ENCODE measurements at regions not wholly inside any gene's neighbourhood (a gene's known extent, or its start where the extent isn't known, plus 50 kb on each side); places are given as distances from the start of the nearest gene placed in this dataset.

DNA sequence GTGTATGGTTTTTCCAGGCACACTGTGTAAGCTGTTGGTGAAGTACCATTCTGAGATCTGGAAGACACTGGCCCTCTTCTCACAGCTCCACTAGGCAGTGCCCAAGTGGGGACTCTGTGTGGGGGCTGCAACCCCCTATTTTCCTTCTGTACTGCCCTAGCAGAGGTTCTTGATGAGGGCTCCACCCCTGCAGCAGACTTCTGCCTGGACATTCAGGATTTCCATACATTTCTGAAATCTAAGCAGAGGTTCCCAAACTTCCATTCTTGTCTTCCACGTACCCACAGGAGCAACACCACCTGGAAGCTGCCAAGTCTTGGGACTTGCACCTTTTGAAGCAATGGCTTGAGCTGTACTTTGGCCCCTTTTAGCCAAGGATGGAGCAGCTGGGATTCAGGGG lies 85.2 kb upstream of the PRMT8 start:
- no peak for DNase-seq
- H3K36me3 ChIP-seq = no peaks in the 10 kb centered on the region
- ATAC-seq = no peak
- H3K4me3 ChIP-seq = no peak overlapping the region
- peaks cover 10% of the 10 kb centered on the region for H3K9me3 ChIP-seq
- H3K27me3 ChIP-seq = no peaks in the 10 kb centered on the region
- no peaks in the 10 kb centered on the region for H3K4me1 ChIP-seq
- intact Hi-C loops (cut with DNase I) = no loop called here
- H3K27ac ChIP-seq = no peak overlapping the region
- TF ChIP-seq, protein P1, sequence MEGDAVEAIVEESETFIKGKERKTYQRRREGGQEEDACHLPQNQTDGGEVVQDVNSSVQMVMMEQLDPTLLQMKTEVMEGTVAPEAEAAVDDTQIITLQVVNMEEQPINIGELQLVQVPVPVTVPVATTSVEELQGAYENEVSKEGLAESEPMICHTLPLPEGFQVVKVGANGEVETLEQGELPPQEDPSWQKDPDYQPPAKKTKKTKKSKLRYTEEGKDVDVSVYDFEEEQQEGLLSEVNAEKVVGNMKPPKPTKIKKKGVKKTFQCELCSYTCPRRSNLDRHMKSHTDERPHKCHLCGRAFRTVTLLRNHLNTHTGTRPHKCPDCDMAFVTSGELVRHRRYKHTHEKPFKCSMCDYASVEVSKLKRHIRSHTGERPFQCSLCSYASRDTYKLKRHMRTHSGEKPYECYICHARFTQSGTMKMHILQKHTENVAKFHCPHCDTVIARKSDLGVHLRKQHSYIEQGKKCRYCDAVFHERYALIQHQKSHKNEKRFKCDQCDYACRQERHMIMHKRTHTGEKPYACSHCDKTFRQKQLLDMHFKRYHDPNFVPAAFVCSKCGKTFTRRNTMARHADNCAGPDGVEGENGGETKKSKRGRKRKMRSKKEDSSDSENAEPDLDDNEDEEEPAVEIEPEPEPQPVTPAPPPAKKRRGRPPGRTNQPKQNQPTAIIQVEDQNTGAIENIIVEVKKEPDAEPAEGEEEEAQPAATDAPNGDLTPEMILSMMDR (IDR thresholded peaks at IDR 0.05) = no peak

GRCh38 chr12:3407723-3408122 lies 83.3 kb upstream of the PRMT8 start:
- TF ChIP-seq, protein P1 (IDR thresholded peaks at IDR 0.05) = no peak
- Histone ChIP-seq H3K36me3 (no peaks in the 10 kb centered on the region), H3K27me3 (no peaks in the 10 kb centered on the region), H3K27ac (no peak overlapping the region), H3K9me3 (peaks cover 10% of the 10 kb centered on the region), H3K4me1 (no peaks in the 10 kb centered on the region), H3K4me3 (no peak overlapping the region)
- intact Hi-C loops (cut with DNase I) = no loop called here
- ATAC-seq = no peak
- no peak for DNase-seq

DNA sequence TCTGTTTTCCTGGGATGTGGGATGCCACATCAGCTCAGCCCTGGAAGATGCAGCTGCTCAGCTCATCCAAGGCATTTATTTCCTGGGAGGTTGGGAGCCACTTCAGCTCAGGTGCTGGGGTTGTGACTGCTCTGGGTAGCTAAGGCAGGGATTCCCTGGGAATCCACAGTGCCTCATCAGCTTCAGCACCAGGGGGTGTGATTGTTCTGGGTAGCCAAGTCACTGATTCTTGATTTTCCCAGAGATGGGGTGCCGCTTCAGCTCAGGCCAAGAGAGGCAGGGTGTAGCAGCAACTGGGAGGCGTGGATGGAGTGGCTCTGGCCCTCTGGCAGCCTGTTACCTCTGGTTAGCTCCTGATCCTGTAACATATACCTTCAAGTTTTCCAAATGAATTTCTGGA lies 81.3 kb upstream of the PRMT8 start:
- H3K36me3 ChIP-seq = no peaks in the 10 kb centered on the region
- ATAC-seq = no peak
- H3K4me3 ChIP-seq = no peak overlapping the region
- intact Hi-C loops (cut with DNase I) = no loop called here
- no peak for DNase-seq
- no peak overlapping the region for H3K27ac ChIP-seq
- H3K9me3 ChIP-seq = peaks cover 10% of the 10 kb centered on the region
- H3K4me1 ChIP-seq = no peaks in the 10 kb centered on the region
- TF ChIP-seq, protein P1 (IDR thresholded peaks at IDR 0.05) = no peak
- no peaks in the 10 kb centered on the region for H3K27me3 ChIP-seq

DNA sequence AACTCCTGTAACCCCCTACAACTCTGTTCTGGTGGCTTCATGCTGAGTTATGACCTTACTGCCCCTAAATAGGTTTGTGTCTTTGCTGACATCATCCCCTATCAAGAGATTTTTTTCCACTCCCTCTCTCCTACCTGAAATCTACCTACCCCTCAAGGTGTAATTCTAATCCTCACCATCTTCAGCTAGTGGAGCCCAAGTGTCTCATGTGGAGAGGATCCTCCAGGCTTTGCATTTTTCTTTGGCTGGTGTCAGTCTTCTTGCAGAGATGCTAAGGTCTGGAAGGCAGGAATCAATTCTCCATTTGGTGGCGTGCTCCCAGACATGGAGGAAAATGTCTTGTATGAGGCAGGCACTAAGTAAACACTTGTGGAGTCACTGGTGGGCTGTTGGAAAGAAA lies 74.8 kb upstream of the PRMT8 start:
- DNase-seq (no peak), ATAC-seq (no peak)
- H3K9me3 ChIP-seq = no peaks in the 10 kb centered on the region
- H3K27ac ChIP-seq = no peak overlapping the region
- H3K4me1 ChIP-seq = no peaks in the 10 kb centered on the region
- TF ChIP-seq, protein P1 (IDR thresholded peaks at IDR 0.05) = no peak
- H3K4me3 ChIP-seq = no peak overlapping the region
- peaks cover 2% of the 10 kb centered on the region for H3K27me3 ChIP-seq
- intact Hi-C loops (cut with DNase I) = no loop called here
- H3K36me3 ChIP-seq = no peaks in the 10 kb centered on the region

DNA sequence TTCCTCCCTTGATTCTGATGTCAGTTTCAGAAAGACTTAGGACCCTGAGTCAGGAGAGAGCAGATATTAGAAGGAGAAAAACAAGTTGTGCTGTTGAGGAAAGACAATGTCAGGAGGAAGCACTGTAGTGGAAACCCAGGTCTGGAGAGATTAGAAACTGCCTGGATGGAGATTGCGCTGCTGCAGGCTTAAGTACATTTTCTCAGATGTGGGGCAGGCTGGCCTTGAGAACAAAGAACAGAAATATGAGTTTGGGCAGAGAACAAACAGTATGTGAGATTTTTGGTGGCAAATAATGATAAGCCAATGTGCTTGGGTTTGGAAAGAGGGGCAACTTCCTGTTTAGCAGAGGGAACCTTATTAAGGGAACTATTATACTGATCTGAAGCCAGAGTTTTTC lies 74.3 kb upstream of the PRMT8 start:
- no peaks in the 10 kb centered on the region for H3K4me1 ChIP-seq
- peaks cover 7% of the 10 kb centered on the region for H3K27me3 ChIP-seq
- intact Hi-C loops (cut with DNase I) = no loop called here
- ATAC-seq (no peak), DNase-seq (no peak)
- TF ChIP-seq, protein P1 (IDR thresholded peaks at IDR 0.05) = no peak
- H3K27ac ChIP-seq = no peak overlapping the region
- H3K4me3 ChIP-seq = no peak overlapping the region
- H3K9me3 ChIP-seq = no peaks in the 10 kb centered on the region
- H3K36me3 ChIP-seq = no peaks in the 10 kb centered on the region

GRCh38 chr12:3417113-3417512 lies 73.9 kb upstream of the PRMT8 start:
- Histone ChIP-seq H3K27me3 (peaks cover 7% of the 10 kb centered on the region), H3K9me3 (no peaks in the 10 kb centered on the region), H3K27ac (no peak overlapping the region), H3K36me3 (no peaks in the 10 kb centered on the region), H3K4me1 (no peaks in the 10 kb centered on the region), H3K4me3 (no peak overlapping the region)
- ATAC-seq (no peak), DNase-seq (no peak)
- TF ChIP-seq, protein P1 (IDR thresholded peaks at IDR 0.05) = no peak
- intact Hi-C loops (cut with DNase I) = no loop called here

Data from upper lobe of right lung (tissue), 1 donor.